ENCODE measurements at regions not wholly inside any gene's neighbourhood (a gene's known extent, or its start where the extent isn't known, plus 50 kb on each side); places are given as distances from the start of the nearest gene placed in this dataset.

GRCh38 chr6:101077344-101077743, 196.2 kb upstream of the ASCC3 start:
- intact Hi-C loops (cut with DNase I), result no loop called here
- Histone ChIP-seq H3K4me1 (peaks cover 0 to 13% (median 5%) of the 10 kb centered on the region in 4 donors), H3K36me3 (no peaks in the 10 kb centered on the region), H3K27me3 (no peaks in the 10 kb centered on the region), H3K27ac (replicated peaks in 1 of 4) (no peak overlapping the region), H3K4me3 (no peak overlapping the region), H3K9me3 (peaks cover 0 to 8% (median 0%) of the 10 kb centered on the region in 4 donors)
- no peak for DNase-seq (ENCODE audit: extremely low spot score)
- TF ChIP-seq, protein P1, sequence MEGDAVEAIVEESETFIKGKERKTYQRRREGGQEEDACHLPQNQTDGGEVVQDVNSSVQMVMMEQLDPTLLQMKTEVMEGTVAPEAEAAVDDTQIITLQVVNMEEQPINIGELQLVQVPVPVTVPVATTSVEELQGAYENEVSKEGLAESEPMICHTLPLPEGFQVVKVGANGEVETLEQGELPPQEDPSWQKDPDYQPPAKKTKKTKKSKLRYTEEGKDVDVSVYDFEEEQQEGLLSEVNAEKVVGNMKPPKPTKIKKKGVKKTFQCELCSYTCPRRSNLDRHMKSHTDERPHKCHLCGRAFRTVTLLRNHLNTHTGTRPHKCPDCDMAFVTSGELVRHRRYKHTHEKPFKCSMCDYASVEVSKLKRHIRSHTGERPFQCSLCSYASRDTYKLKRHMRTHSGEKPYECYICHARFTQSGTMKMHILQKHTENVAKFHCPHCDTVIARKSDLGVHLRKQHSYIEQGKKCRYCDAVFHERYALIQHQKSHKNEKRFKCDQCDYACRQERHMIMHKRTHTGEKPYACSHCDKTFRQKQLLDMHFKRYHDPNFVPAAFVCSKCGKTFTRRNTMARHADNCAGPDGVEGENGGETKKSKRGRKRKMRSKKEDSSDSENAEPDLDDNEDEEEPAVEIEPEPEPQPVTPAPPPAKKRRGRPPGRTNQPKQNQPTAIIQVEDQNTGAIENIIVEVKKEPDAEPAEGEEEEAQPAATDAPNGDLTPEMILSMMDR (IDR thresholded peaks at IDR 0.05), result no peak
- TF ChIP-seq EP300 (IDR thresholded peaks at IDR 0.05) (no peak), POLR2A (IDR thresholded peaks at IDR 0.05; ENCODE audit: low read depth) (no peak), POLR2AphosphoS5 (IDR thresholded peaks at IDR 0.05) (no peak)

DNA sequence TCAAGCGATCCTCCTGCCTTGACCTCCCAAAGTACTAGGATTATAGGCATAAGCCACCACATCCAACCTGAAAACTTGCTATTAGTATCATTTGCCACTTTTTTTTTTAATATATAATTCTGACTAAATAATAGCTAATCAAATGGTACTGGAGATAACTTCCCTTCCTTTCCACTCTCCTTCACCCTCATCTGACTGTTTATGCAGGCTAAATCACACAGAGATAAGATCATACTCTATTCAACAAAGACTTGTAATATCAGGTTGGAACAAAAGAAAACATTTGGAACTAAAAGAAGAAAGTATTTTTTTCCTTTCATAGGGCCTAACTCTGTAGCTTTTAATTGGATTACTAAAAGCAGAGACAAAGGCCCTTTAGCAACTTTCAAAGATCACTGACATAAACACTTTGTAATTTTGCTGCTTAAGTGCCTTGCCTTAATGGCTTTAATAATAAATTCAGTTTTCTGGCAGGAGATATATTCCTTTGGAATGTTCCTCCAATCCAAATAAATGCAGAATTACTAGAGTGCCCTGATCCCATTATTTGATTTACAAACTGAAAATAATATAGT, 198.7 kb upstream of the ASCC3 start:
- Histone ChIP-seq H3K4me3 (no peak overlapping the region), H3K9me3 (peaks cover 0 to 8% (median 0%) of the 10 kb centered on the region in 4 donors), H3K4me1 (peaks cover 0 to 13% (median 5%) of the 10 kb centered on the region in 4 donors), H3K36me3 (no peaks in the 10 kb centered on the region), H3K27me3 (no peaks in the 10 kb centered on the region), H3K27ac (replicated peaks in 1 of 4) (no peak overlapping the region)
- intact Hi-C loops (cut with DNase I), result no loop called here
- no peak for DNase-seq (ENCODE audit: extremely low spot score)
- WGBS, result 60% methylated on average over 1 of the region's 1 CpG
- TF ChIP-seq POLR2AphosphoS5 (IDR thresholded peaks at IDR 0.05), result no peak
- no peak for TF ChIP-seq POLR2A (IDR thresholded peaks at IDR 0.05; ENCODE audit: low read depth)
- TF ChIP-seq, protein P1 (IDR thresholded peaks at IDR 0.05), result no peak
- TF ChIP-seq EP300 (IDR thresholded peaks at IDR 0.05), result no peak

- WGBS, result 37% methylated on average over 2 of the region's 2 CpGs
- Histone ChIP-seq H3K27ac (replicated peaks in 1 of 4) (no peak overlapping the region), H3K9me3 (peaks cover 0 to 8% (median 0%) of the 10 kb centered on the region in 4 donors), H3K27me3 (no peaks in the 10 kb centered on the region), H3K4me1 (peaks cover 0 to 13% (median 5%) of the 10 kb centered on the region in 4 donors), H3K4me3 (no peak overlapping the region), H3K36me3 (no peaks in the 10 kb centered on the region)
- intact Hi-C loops (cut with DNase I), result no loop called here
- TF ChIP-seq EP300 (IDR thresholded peaks at IDR 0.05) (no peak), POLR2AphosphoS5 (IDR thresholded peaks at IDR 0.05) (no peak), POLR2A (IDR thresholded peaks at IDR 0.05; ENCODE audit: low read depth) (no peak)
- TF ChIP-seq, protein P1 (IDR thresholded peaks at IDR 0.05), result no peak
- no peak for DNase-seq (ENCODE audit: extremely low spot score)
Observed at GRCh38 chr6:101080597-101080996, 199.5 kb upstream of the ASCC3 start.

DNA sequence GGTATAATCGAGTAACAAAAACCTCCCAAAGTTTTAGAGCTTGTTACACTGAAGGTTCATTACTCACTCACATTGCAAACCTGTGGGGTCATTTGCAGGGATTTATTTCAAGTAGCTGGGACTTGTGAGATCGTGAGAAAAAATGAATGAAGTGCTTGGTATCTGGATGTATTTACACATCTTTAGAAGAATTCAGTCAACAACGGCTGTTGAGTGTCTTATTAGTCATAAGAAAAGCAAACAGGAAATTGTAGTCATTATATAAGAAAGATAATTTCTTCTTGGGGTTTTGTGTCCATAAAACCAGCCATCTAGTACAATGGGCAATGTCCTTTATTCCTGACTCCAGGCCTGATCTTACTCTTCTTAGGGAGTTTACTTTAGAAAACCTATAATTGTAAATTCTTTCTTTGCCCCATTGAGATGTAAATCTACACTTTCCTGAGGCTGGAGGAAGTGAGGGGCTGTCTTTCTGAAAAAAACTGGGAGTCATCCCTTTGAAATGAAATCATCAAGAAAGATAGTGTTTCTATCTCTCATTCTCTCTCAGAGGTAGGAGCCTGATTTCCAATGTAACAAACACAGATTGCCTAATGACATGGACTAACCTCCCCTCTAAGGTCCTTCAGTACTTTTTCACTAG, 202.5 kb upstream of the ASCC3 start:
- peaks cover 0 to 13% (median 5%) of the 10 kb centered on the region in 4 donors for H3K4me1 ChIP-seq
- intact Hi-C loops (cut with DNase I), result no loop called here
- TF ChIP-seq POLR2A (IDR thresholded peaks at IDR 0.05; ENCODE audit: low read depth), result no peak
- DNase-seq (ENCODE audit: extremely low spot score), result no peak
- H3K9me3 ChIP-seq, result no peaks in the 10 kb centered on the region
- no peaks in the 10 kb centered on the region for H3K36me3 ChIP-seq
- no peak overlapping the region for H3K27ac ChIP-seq (replicated peaks in 1 of 4)
- H3K4me3 ChIP-seq, result no peak overlapping the region
- 49% methylated on average over 3 of the region's 3 CpGs for WGBS
- H3K27me3 ChIP-seq, result no peaks in the 10 kb centered on the region

GRCh38 chr6:101085327-101085726, 204.2 kb upstream of the ASCC3 start:
- H3K4me3 ChIP-seq, result no peak overlapping the region
- intact Hi-C loops (cut with DNase I), result no loop called here
- TF ChIP-seq POLR2A (IDR thresholded peaks at IDR 0.05; ENCODE audit: low read depth), result no peak
- no peak for TF ChIP-seq EP300 (IDR thresholded peaks at IDR 0.05)
- TF ChIP-seq, protein P1 (IDR thresholded peaks at IDR 0.05), result no peak
- no peak for TF ChIP-seq POLR2AphosphoS5 (IDR thresholded peaks at IDR 0.05)
- peaks cover 0 to 2% (median 0%) of the 10 kb centered on the region in 4 donors for H3K9me3 ChIP-seq
- DNase-seq (ENCODE audit: extremely low spot score), result no peak
- no peaks in the 10 kb centered on the region for H3K36me3 ChIP-seq
- no peak overlapping the region for H3K27ac ChIP-seq (replicated peaks in 1 of 4)
- peaks cover 0 to 6% (median 2%) of the 10 kb centered on the region in 4 donors for H3K4me1 ChIP-seq
- WGBS, result 28% methylated on average over 3 of the region's 3 CpGs
- no peaks in the 10 kb centered on the region for H3K27me3 ChIP-seq
